Right lobe of liver (tissue), 4 donors: ENCODE measurements at regions not wholly inside any gene's neighbourhood (a gene's known extent, or its start where the extent isn't known, plus 50 kb on each side); places are given as distances from the start of the nearest gene placed in this dataset.

ENCODE experiments used
- CTCF ChIP-seq, 4 donors: fragments of 200-600 bp in 3 of 4; fragments of 450-650 bp in 1 of 4; IDR thresholded peaks; one replicate each; pipeline versions ENCODE4 v1.5.1 to v1.8.0; 2016 to 2022; ENCODE audit warnings: antibody characterized with exemption in 4 of 4, mild to moderate bottlenecking in 2 of 4
- POLR2A ChIP-seq: fragments of 450-650 bp; IDR thresholded peaks from one replicate; pipeline ENCODE4 v1.6.1; 2017; ENCODE audit warnings: antibody characterized with exemption, mild to moderate bottlenecking
- donor health status: DM: no; HTN: no; CAD: no.
- donor health status: DM: no; HTN: no; CAD: no.
- donor health status: DM: no; HTN: yes; CAD: no.

- TF ChIP-seq CTCF (IDR thresholded peaks at IDR 0.05) (no peak), POLR2A (no peak)
Observed at GRCh38 chr13:66076417-66076816, 1153.7 kb downstream of the PCDH9 start.
